ENCODE measurements at regions not wholly inside any gene's neighbourhood (a gene's known extent, or its start where the extent isn't known, plus 50 kb on each side); places are given as distances from the start of the nearest gene placed in this dataset.

DNA sequence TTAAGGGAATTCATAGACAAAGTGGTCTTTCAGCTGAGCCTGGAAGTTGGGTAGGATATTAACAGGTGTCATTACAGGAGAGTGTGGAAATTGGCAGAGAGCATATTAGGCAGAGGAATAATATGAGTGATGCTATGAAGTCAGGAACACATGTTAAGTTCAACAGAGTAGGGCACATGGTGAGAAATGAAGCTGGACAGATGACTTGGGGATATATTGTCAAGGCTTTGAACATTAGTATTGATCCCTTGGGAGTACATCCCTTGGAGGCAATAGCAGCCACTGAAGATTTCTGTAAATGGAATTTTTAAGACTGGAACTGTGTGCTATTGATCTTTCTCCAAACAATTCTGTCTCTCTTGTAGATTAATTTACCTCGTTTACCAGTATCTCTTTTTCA lies 170.7 kb downstream of the SCG2 start:
- no peak for DNase-seq (ENCODE audit: low spot score)
- TF ChIP-seq, protein P1, sequence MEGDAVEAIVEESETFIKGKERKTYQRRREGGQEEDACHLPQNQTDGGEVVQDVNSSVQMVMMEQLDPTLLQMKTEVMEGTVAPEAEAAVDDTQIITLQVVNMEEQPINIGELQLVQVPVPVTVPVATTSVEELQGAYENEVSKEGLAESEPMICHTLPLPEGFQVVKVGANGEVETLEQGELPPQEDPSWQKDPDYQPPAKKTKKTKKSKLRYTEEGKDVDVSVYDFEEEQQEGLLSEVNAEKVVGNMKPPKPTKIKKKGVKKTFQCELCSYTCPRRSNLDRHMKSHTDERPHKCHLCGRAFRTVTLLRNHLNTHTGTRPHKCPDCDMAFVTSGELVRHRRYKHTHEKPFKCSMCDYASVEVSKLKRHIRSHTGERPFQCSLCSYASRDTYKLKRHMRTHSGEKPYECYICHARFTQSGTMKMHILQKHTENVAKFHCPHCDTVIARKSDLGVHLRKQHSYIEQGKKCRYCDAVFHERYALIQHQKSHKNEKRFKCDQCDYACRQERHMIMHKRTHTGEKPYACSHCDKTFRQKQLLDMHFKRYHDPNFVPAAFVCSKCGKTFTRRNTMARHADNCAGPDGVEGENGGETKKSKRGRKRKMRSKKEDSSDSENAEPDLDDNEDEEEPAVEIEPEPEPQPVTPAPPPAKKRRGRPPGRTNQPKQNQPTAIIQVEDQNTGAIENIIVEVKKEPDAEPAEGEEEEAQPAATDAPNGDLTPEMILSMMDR (IDR thresholded peaks at IDR 0.05; ENCODE audit: borderline replicate concordance, control extremely low read depth, extremely low read depth, insufficient read depth, missing control alignments) = no peak
- in situ Hi-C loops (cut with MboI; ENCODE audit: low sequenced_read_pairs, unreplicated experiment) = no loop called here

- in situ Hi-C loops (cut with MboI; ENCODE audit: low sequenced_read_pairs, unreplicated experiment) = no loop called here
- TF ChIP-seq, protein P1 (IDR thresholded peaks at IDR 0.05; ENCODE audit: borderline replicate concordance, control extremely low read depth, extremely low read depth, insufficient read depth, missing control alignments) = no peak
- no peak for DNase-seq (ENCODE audit: low spot score)
Observed at GRCh38 chr2:223433461-223433860, 168.7 kb downstream of the SCG2 start.

DNA sequence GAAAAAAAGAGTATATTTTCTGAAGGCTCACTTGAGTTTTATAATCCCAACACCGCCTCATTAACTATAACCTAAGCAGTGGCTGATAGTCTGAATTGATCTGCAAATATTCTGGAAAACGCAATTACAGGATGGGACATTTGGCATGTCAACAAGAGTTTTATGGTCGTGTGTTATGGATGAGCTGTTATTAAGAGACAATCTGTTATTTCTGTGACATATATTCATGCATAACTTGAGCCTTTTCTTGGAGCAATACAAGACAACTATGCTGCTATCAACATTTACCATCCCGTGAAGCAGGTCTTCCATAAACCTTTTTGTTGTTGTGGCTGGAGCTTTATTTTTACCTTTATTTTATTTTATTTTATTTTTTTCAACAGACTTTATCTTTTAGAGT lies 164.4 kb downstream of the SCG2 start:
- TF ChIP-seq, protein P1 (IDR thresholded peaks at IDR 0.05; ENCODE audit: borderline replicate concordance, control extremely low read depth, extremely low read depth, insufficient read depth, missing control alignments) = no peak
- DNase-seq (ENCODE audit: low spot score) = no peak
- in situ Hi-C loops (cut with MboI; ENCODE audit: low sequenced_read_pairs, unreplicated experiment) = no loop called here

DNA sequence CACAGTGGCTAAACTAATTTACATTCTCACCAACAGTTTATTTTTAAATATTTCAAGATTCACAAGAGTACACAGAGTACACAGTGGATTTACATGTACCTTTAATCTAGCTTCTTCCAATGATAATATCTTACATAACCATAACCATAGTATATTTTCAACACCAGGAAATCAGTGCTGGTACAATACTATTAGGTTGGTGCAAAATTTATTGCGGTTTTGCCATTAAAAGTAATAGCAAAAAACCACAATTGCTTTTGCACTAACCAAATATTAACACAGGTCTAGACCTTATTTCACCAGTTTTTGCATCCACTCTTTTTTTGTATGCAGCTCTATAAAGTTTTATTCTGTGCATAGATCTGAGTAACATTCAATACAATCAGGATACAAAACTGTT lies 163.0 kb downstream of the SCG2 start:
- no peak for DNase-seq (ENCODE audit: low spot score)
- in situ Hi-C loops (cut with MboI; ENCODE audit: low sequenced_read_pairs, unreplicated experiment) = no loop called here
- TF ChIP-seq, protein P1 (IDR thresholded peaks at IDR 0.05; ENCODE audit: borderline replicate concordance, control extremely low read depth, extremely low read depth, insufficient read depth, missing control alignments) = no peak

DNA sequence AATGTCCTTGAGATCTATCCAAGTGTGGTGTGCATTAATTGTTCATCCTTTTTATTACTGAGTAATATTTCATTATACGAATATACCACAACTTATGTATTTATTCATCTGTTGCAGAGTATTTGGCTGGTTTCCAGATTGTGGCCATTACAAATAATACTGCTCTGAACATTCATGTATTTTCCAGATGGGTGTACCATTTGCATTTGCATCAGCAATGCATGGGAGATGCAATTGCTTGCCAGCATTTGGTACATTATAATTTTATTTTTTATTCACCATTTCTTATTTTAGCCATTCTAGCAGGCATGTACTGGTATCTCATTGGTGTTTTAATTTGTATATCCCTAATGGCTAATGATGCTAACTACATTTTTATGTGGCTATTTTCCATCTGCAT lies 162.4 kb downstream of the SCG2 start:
- DNase-seq (ENCODE audit: low spot score) = no peak
- in situ Hi-C loops (cut with MboI; ENCODE audit: low sequenced_read_pairs, unreplicated experiment) = no loop called here
- TF ChIP-seq, protein P1 (IDR thresholded peaks at IDR 0.05; ENCODE audit: borderline replicate concordance, control extremely low read depth, extremely low read depth, insufficient read depth, missing control alignments) = no peak

DNA sequence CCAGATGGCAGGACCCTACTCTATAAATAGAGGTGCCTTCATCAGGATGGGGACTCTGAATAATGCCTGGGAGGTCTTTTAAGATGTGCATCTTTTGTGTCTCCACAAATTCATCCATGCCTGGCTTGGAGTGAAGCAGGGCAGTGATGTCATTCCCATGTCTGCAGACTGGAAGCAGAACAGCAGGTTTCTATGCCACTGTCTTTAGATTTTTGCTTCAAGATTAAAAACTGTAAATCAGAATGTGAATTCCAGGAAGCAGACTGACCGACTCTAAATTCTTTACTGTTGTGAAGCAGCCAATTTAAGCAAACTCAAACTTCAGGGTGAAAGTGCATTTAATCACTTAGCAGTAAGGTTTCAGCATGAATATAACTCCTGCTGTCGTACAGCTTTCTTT lies 159.3 kb downstream of the SCG2 start:
- in situ Hi-C loops (cut with MboI; ENCODE audit: low sequenced_read_pairs, unreplicated experiment) = no loop called here
- DNase-seq (ENCODE audit: low spot score) = no peak
- TF ChIP-seq, protein P1 (IDR thresholded peaks at IDR 0.05; ENCODE audit: borderline replicate concordance, control extremely low read depth, extremely low read depth, insufficient read depth, missing control alignments) = no peak

- in situ Hi-C loops (cut with MboI; ENCODE audit: low sequenced_read_pairs, unreplicated experiment) = no loop called here
- TF ChIP-seq, protein P1 (IDR thresholded peaks at IDR 0.05; ENCODE audit: borderline replicate concordance, control extremely low read depth, extremely low read depth, insufficient read depth, missing control alignments) = no peak
Observed at GRCh38 chr2:223450246-223450645, 151.9 kb downstream of the SCG2 start.

More at GRCh38 chr2:223450246-223450645, 151.9 kb downstream of the SCG2 start:
- no peak for DNase-seq (ENCODE audit: low spot score)

All from GM13976 (cell line).